B cell (primary cell): ENCODE measurements at regions not wholly inside any gene's neighbourhood (a gene's known extent, or its start where the extent isn't known, plus 50 kb on each side); places are given as distances from the start of the nearest gene placed in this dataset.
"Not testable (repeated sequence)": the region's sequence is repeated elsewhere in the genome, so short reads cannot be mapped to it uniquely, and the experiment has no call there.

Source experiments
- ATAC-seq: fragments of 200-7000 bp; cut with Tn5 transposase; one replicate; pipeline ENCODE4 v1.10.0; 2021; ENCODE audit warnings: low read depth, mild to moderate bottlenecking, moderate number of reproducible peaks, moderate library complexity
- CTCF ChIA-PET: fragments of 350-600 bp; sonication (Branson Sonifier 250); formaldehyde crosslinking; loops from one replicate; lab custom pipeline; 2021; ENCODE audit warnings: antibody characterized with exemption, inconsistent platforms; lab: Charles Lee
- POLR2A ChIA-PET: fragments of 350-600 bp; sonication (Branson Sonifier 250); formaldehyde crosslinking; loops from one replicate; lab custom pipeline; 2021; ENCODE audit warnings: antibody characterized with exemption; lab: Charles Lee
- DNase-seq: peaks from one replicate; pipeline ENCODE4 v3.0.0; 2013
- H2AFZ ChIP-seq: 2 replicates; pipeline ENCODE4 v1.6.1; 2012; ENCODE audit warnings: mild to moderate bottlenecking, low read depth, low read length; ENCODE audit not compliant: insufficient read depth, poor library complexity, severe bottlenecking
- H3K27ac ChIP-seq, 2 donors: 1 replicate in 1 of 2; 2 replicates in 1 of 2; pipeline ENCODE4 v1.5.1; 2012 to 2013; ENCODE audit warnings: low read length in 2 of 2, mild to moderate bottlenecking in 2 of 2, moderate library complexity in 1 of 2
- H3K27me3 ChIP-seq, 4 experiments: fragments of 200-600 bp in 1 of 4; sonication (generic) in 1 of 4; replicated peaks in 1 of 4; 1 replicate in 2 of 4; 2 replicates in 2 of 4; pipeline versions ENCODE4 v1.6.1 to v1.7.0; 2013 to 2016; ENCODE audit warnings: low read length in 3 of 4, mild to moderate bottlenecking in 2 of 4, mixed read lengths in 1 of 4, moderate library complexity in 1 of 4; ENCODE audit not compliant: insufficient read depth in 4 of 4, control insufficient read depth in 3 of 4; ENCODE audit errors: control extremely low read depth in 1 of 4
- H3K36me3 ChIP-seq, 2 experiments: replicated peaks in 1 of 2; 1 replicate in 1 of 2; 2 replicates in 1 of 2; pipeline versions ENCODE4 v1.6.1 to v1.7.1; 2013; ENCODE audit warnings: low read length in 1 of 2; ENCODE audit not compliant: insufficient read depth in 2 of 2, control insufficient read depth in 1 of 2; ENCODE audit errors: control extremely low read depth in 1 of 2, extremely low read depth in 1 of 2
- H3K4me1 ChIP-seq, 2 donors: fragments of 200-600 bp in 1 of 2; sonication (generic) in 1 of 2; 1 replicate in 1 of 2; 2 replicates in 1 of 2; pipeline versions ENCODE4 v1.5.1 to v1.6.1; 2013 to 2017; ENCODE audit warnings: low read length in 2 of 2; ENCODE audit not compliant: control insufficient read depth in 2 of 2, insufficient read depth in 2 of 2
- H3K4me2 ChIP-seq: replicated peaks from 2 replicates; pipeline ENCODE3; 2012; ENCODE audit warnings: mild to moderate bottlenecking, low read depth, low read length; ENCODE audit not compliant: poor library complexity, severe bottlenecking
- H3K4me3 ChIP-seq, 5 experiments: fragments of 200-600 bp in 1 of 5; sonication (generic) in 1 of 5; 1 replicate in 3 of 5; 2 replicates in 2 of 5; pipeline versions ENCODE4 v1.5.1 to v1.7.0; 2011 to 2016; ENCODE audit warnings: low read length in 4 of 5, mild to moderate bottlenecking in 4 of 5, low read depth in 2 of 5, control low read depth in 1 of 5, moderate library complexity in 1 of 5; ENCODE audit not compliant: insufficient read depth in 1 of 5; ENCODE audit errors: control extremely low read depth in 1 of 5, extremely low read depth in 1 of 5
- H3K79me2 ChIP-seq: fragments of 200-600 bp; sonication (generic); one replicate; pipeline ENCODE4 v1.6.0; 2016; ENCODE audit warnings: low read length; ENCODE audit not compliant: control insufficient read depth, insufficient read depth
- H3K9ac ChIP-seq: fragments of 200-600 bp; sonication (generic); 2 replicates; pipeline ENCODE4 v1.6.1; 2017; ENCODE audit warnings: mild to moderate bottlenecking, low read length, moderate library complexity
- H3K9me3 ChIP-seq, 3 donors: one replicate each; pipeline versions ENCODE4 v1.6.1 to v1.7.1; 2013; ENCODE audit warnings: low read length in 2 of 3; ENCODE audit not compliant: control insufficient read depth in 2 of 3, insufficient read depth in 1 of 3; ENCODE audit errors: control extremely low read depth in 1 of 3
- H4K20me1 ChIP-seq: 2 replicates; pipeline ENCODE4 v1.6.0; 2012; ENCODE audit warnings: mild to moderate bottlenecking, low read length; ENCODE audit not compliant: insufficient read depth, control insufficient read depth, poor library complexity, severe bottlenecking
- H3K27ac Mint-ChIP-seq: one replicate; pipeline ENCODE4 v1.8.0; 2021; ENCODE audit warnings: mixed read lengths
- H3K27me3 Mint-ChIP-seq: one replicate; pipeline ENCODE4 v1.8.0; 2021; ENCODE audit warnings: mixed read lengths
- H3K4me1 Mint-ChIP-seq: one replicate; pipeline ENCODE4 v1.8.0; 2021; ENCODE audit warnings: mixed read lengths
- H3K4me3 Mint-ChIP-seq: one replicate; pipeline ENCODE4 v1.8.0; 2021; ENCODE audit warnings: mixed read lengths
- H3K9me3 Mint-ChIP-seq: one replicate; pipeline ENCODE4 v1.8.0; 2022; ENCODE audit warnings: mixed read lengths; ENCODE audit not compliant: insufficient read depth
- EZH2 ChIP-seq: IDR thresholded peaks from 2 replicates; pipeline ENCODE4 v1.6.1; 2012; ENCODE audit warnings: borderline replicate concordance, low read depth, mild to moderate bottlenecking, moderate library complexity, low read length; ENCODE audit not compliant: insufficient read depth, poor library complexity, severe bottlenecking
- WGBS: methylation state at CpG from one replicate; pipeline ENCODE4 v1.1.5; 2013; ENCODE audit warnings: missing lambda C conversion rate; ENCODE audit not compliant: insufficient coverage; 5-methylcytosine and 5-hydroxymethylcytosine counted together
- intact Hi-C: fragments of 100-400 bp; cut with micrococcal nuclease; formaldehyde crosslinking; loops from one replicate; pipeline ENCODE4 v1.10.0; 2022
- TF ChIP-seq, protein P1 (sequence below): fragments of 200-600 bp; IDR thresholded peaks from one replicate; pipeline ENCODE4 v1.8.0; 2022; ENCODE audit warnings: antibody characterized with exemption, mild to moderate bottlenecking

- 43% methylated on average over 1 of the region's 1 CpG for WGBS
These were observed 789.2 kb upstream of the SLC35B3 start for GRCh38 chr6:9224539-9224938.

GRCh38 chr6:9213717-9214116 lies 778.4 kb upstream of the SLC35B3 start:
- ATAC-seq, H3K4me2 ChIP-seq, DNase-seq, H3K79me2 ChIP-seq, H3K4me3 ChIP-seq, CTCF ChIA-PET, H3K9ac ChIP-seq, H3K9me3 ChIP-seq, H3K4me3 Mint-ChIP-seq, H3K36me3 ChIP-seq, H3K27me3 ChIP-seq, H3K27me3 Mint-ChIP-seq, H3K27ac ChIP-seq, H2AFZ ChIP-seq, H3K4me1 Mint-ChIP-seq, H3K27ac Mint-ChIP-seq, H4K20me1 ChIP-seq, POLR2A ChIA-PET, H3K4me1 ChIP-seq, intact Hi-C loops, H3K9me3 Mint-ChIP-seq: not testable (repeated sequence)
- WGBS = 83% methylated on average over 8 of the region's 8 CpGs

More at GRCh38 chr6:9224539-9224938, 789.2 kb upstream of the SLC35B3 start:
- no peaks in the 10 kb centered on the region for H3K4me1 ChIP-seq
- no peak overlapping the region for H2AFZ ChIP-seq
- Mint-ChIP-seq H3K27me3 (no peaks in the 10 kb centered on the region), H3K9me3 (peaks cover 11% of the 10 kb centered on the region), H3K4me3 (no peak overlapping the region), H3K27ac (no peak overlapping the region), H3K4me1 (no peaks in the 10 kb centered on the region)
- no peak overlapping the region for H3K4me3 ChIP-seq
- H3K9ac ChIP-seq = no peak overlapping the region
- no peaks in the 10 kb centered on the region for H3K9me3 ChIP-seq
- DNase-seq = no peak
- CTCF ChIA-PET = no interaction called here
- H3K79me2 ChIP-seq = no peaks in the 10 kb centered on the region
- intact Hi-C loops = no loop called here
- POLR2A ChIA-PET = no interaction called here
- no peaks in the 10 kb centered on the region for H3K27me3 ChIP-seq
- H4K20me1 ChIP-seq = no peaks in the 10 kb centered on the region
- ATAC-seq = no peak
- H3K4me2 ChIP-seq = no peak overlapping the region
- TF ChIP-seq, protein P1, sequence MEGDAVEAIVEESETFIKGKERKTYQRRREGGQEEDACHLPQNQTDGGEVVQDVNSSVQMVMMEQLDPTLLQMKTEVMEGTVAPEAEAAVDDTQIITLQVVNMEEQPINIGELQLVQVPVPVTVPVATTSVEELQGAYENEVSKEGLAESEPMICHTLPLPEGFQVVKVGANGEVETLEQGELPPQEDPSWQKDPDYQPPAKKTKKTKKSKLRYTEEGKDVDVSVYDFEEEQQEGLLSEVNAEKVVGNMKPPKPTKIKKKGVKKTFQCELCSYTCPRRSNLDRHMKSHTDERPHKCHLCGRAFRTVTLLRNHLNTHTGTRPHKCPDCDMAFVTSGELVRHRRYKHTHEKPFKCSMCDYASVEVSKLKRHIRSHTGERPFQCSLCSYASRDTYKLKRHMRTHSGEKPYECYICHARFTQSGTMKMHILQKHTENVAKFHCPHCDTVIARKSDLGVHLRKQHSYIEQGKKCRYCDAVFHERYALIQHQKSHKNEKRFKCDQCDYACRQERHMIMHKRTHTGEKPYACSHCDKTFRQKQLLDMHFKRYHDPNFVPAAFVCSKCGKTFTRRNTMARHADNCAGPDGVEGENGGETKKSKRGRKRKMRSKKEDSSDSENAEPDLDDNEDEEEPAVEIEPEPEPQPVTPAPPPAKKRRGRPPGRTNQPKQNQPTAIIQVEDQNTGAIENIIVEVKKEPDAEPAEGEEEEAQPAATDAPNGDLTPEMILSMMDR = no peak
- TF ChIP-seq EZH2 = no peak
- H3K27ac ChIP-seq = no peak overlapping the region
- no peaks in the 10 kb centered on the region for H3K36me3 ChIP-seq
